ENCODE measurements at regions not wholly inside any gene's neighbourhood (a gene's known extent, or its start where the extent isn't known, plus 50 kb on each side); places are given as distances from the start of the nearest gene placed in this dataset.
"Not testable (repeated sequence)": the region's sequence is repeated elsewhere in the genome, so short reads cannot be mapped to it uniquely, and the experiment has no call there.

GRCh38 chr6:164736090-164736489 lies 573.3 kb downstream of the C6orf118 start:
- TF ChIP-seq CTCF (optimal IDR thresholded peaks at IDR 0.05 in 1 of 3, IDR thresholded peaks at IDR 0.05 in 1 of 3, conservative IDR thresholded peaks at IDR 0.05 in 1 of 3; ENCODE audit: extremely low read depth in 1 of 3, insufficient read depth in 2 of 3, low read length in 3 of 3); EZH2 (IDR thresholded peaks at IDR 0.05; ENCODE audit: low read length): not testable (repeated sequence)

Data from keratinocyte (primary cell).